GM12891 (cell line): ENCODE measurements at regions not wholly inside any gene's neighbourhood (a gene's known extent, or its start where the extent isn't known, plus 50 kb on each side); places are given as distances from the start of the nearest gene placed in this dataset.
A peak's percentile ranks its signal among the peaks of the same experiment; 100 is the strongest.
"Not testable (repeated sequence)": the region's sequence is repeated elsewhere in the genome, so short reads cannot be mapped to it uniquely, and the experiment has no call there.

ENCODE experiments used
- DNase-seq: peaks from one replicate; pipeline ENCODE4 v3.0.0; 2011; ENCODE audit warnings: low spot score; ENCODE audit not compliant: insufficient read length
- FAIRE-seq: peaks from 2 replicates; lab custom pipeline; 2011; peaks lifted over from hg19 to GRCh38; lab: Jason Lieb, UNC
- PAX5 ChIP-seq: IDR thresholded peaks from 2 replicates; pipeline ENCODE4 v1.6.1; 2011; ENCODE audit warnings: low read length, moderate library complexity, mild to moderate bottlenecking; ENCODE audit not compliant: insufficient read depth, severe bottlenecking
- POLR2A ChIP-seq: IDR thresholded peaks from 2 replicates; pipeline ENCODE4 v1.6.1; 2011; ENCODE audit warnings: low read depth, low read length, control low read depth
- POLR2AphosphoS5 ChIP-seq: IDR thresholded peaks from 2 replicates; pipeline ENCODE4 v1.6.1; 2011; ENCODE audit warnings: low read depth, low read length, control low read depth
- POU2F2 ChIP-seq: IDR thresholded peaks from 2 replicates; pipeline ENCODE4 v1.6.1; 2011; ENCODE audit warnings: low read depth, mild to moderate bottlenecking, control low read depth, low read length, moderate library complexity
- SPI1 ChIP-seq: IDR thresholded peaks from 2 replicates; pipeline ENCODE4 v1.6.1; 2011; ENCODE audit warnings: low read depth, low read length, control low read depth
- TAF1 ChIP-seq: IDR thresholded peaks from 2 replicates; pipeline ENCODE4 v1.6.1; 2011; ENCODE audit warnings: low read depth, low read length, control low read depth

GRCh38 chr2:190150413-190150812, 87.9 kb upstream of the MSTN start:
- DNase-seq (no peak), FAIRE-seq (no peak)
- no peak for TF ChIP-seq POLR2A
- no peak for TF ChIP-seq POU2F2
- TF ChIP-seq POLR2AphosphoS5: no peak
- TF ChIP-seq TAF1: no peak
- no peak for TF ChIP-seq SPI1
- no peak for TF ChIP-seq PAX5

GRCh38 chr2:190149908-190150307, 87.4 kb upstream of the MSTN start:
- FAIRE-seq (no peak), DNase-seq (no peak)
- no peak for TF ChIP-seq POLR2A
- no peak for TF ChIP-seq TAF1
- no peak for TF ChIP-seq SPI1
- no peak for TF ChIP-seq POLR2AphosphoS5
- no peak for TF ChIP-seq POU2F2
- no peak for TF ChIP-seq PAX5

- no peak for TF ChIP-seq TAF1
- no peak for TF ChIP-seq SPI1
- no peak for TF ChIP-seq POLR2AphosphoS5
- TF ChIP-seq POLR2A: no peak
- FAIRE-seq (no peak), DNase-seq (no peak)
These were observed 86.7 kb upstream of the MSTN start for GRCh38 chr2:190149200-190149599.

GRCh38 chr2:190146109-190146508, 83.6 kb upstream of the MSTN start:
- DNase-seq, FAIRE-seq: not testable (repeated sequence)

GRCh38 chr2:190140474-190140873, 77.9 kb upstream of the MSTN start:
- not testable (repeated sequence) for FAIRE-seq, DNase-seq

- DNase-seq (no peak), FAIRE-seq (no peak)
- TF ChIP-seq TAF1 (no peak), POLR2AphosphoS5 (no peak)
These were observed 76.8 kb upstream of the MSTN start for GRCh38 chr2:190139371-190139770.

- DNase-seq: no peak
- TF ChIP-seq SPI1 (no peak), TAF1 (no peak)
- FAIRE-seq: peak; percentile 43
These were observed 75.5 kb upstream of the MSTN start for GRCh38 chr2:190138032-190138431.

GRCh38 chr2:190137561-190137960, 75.0 kb upstream of the MSTN start:
- TF ChIP-seq PAX5 (no peak), POLR2AphosphoS5 (no peak), POU2F2 (no peak), POLR2A (no peak), SPI1 (no peak), TAF1 (no peak)
- no peak for FAIRE-seq

GRCh38 chr2:190136825-190137224, 74.3 kb upstream of the MSTN start:
- DNase-seq (no peak), FAIRE-seq (no peak)
- TF ChIP-seq SPI1 (no peak), PAX5 (no peak), POLR2AphosphoS5 (no peak), TAF1 (no peak), POU2F2 (no peak)

More at GRCh38 chr2:190137561-190137960, 75.0 kb upstream of the MSTN start:
- DNase-seq: no peak

GRCh38 chr2:190136259-190136658, 73.7 kb upstream of the MSTN start:
- DNase-seq (no peak), FAIRE-seq (no peak)
- TF ChIP-seq TAF1: no peak
- no peak for TF ChIP-seq POU2F2
- no peak for TF ChIP-seq POLR2A
- TF ChIP-seq POLR2AphosphoS5: no peak
- TF ChIP-seq SPI1: no peak
- TF ChIP-seq PAX5: no peak

- TF ChIP-seq SPI1 (no peak), TAF1 (no peak), PAX5 (no peak), POLR2A (no peak), POLR2AphosphoS5 (no peak), POU2F2 (no peak)
- FAIRE-seq (no peak), DNase-seq (no peak)
These were observed 67.1 kb upstream of the MSTN start for GRCh38 chr2:190129421-190130199.
